Memory B cell (primary cell): ENCODE measurements at regions not wholly inside any gene's neighbourhood (a gene's known extent, or its start where the extent isn't known, plus 50 kb on each side); places are given as distances from the start of the nearest gene placed in this dataset.

Source experiments
- ATAC-seq: fragments of 150-1000 bp; cut with Tn5 transposase; 2 replicates; pipeline ENCODE4 v1.10.0; 2021; ENCODE audit warnings: low read depth, mild to moderate bottlenecking, moderate library complexity
- DNase-seq, 2 donors: peaks; one replicate each; pipeline ENCODE4 v3.0.0; 2022; ENCODE audit warnings: low spot score in 2 of 2
- H3K27ac Mint-ChIP-seq: one replicate; pipeline ENCODE4 v1.8.0; 2022; ENCODE audit warnings: mild to moderate bottlenecking, moderate library complexity, mixed read lengths
- H3K27me3 Mint-ChIP-seq: one replicate; pipeline ENCODE4 v1.8.0; 2022; ENCODE audit warnings: mixed read lengths
- H3K36me3 Mint-ChIP-seq: one replicate; pipeline ENCODE4 v1.8.0; 2022; ENCODE audit warnings: mild to moderate bottlenecking, mixed read lengths
- H3K4me1 Mint-ChIP-seq: one replicate; pipeline ENCODE4 v1.8.0; 2022; ENCODE audit warnings: mixed read lengths
- H3K4me3 Mint-ChIP-seq: one replicate; pipeline ENCODE4 v1.8.0; 2022; ENCODE audit warnings: mild to moderate bottlenecking, moderate library complexity, mixed read lengths
- H3K9me3 Mint-ChIP-seq: one replicate; pipeline ENCODE4 v1.8.0; 2022; ENCODE audit warnings: mixed read lengths

DNA sequence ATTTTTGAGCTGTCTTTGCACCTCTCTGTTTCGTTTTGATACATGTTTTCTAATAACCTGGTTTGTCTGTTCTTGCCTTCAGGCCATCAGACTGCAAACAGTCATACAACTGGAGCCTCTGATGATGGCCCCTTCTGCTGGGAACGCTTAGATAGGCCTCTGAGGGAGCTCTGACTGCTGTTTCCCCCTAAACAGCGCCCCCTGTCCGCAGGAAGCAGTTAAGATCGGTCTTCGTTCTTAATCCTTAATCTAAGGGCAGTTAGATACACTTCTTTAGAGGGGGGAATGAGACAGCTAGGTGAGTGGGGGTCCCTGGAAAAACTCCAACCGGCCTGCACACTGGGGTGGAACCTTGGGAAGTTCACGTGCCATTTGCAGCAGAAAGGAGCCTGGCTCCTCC, 1338.8 kb upstream of the SEL1L start:
- H3K36me3 Mint-ChIP-seq, result no peaks in the 10 kb centered on the region
- ATAC-seq, result no peak
- no peaks in the 10 kb centered on the region for H3K27me3 Mint-ChIP-seq
- no peak overlapping the region for H3K4me3 Mint-ChIP-seq
- no peak for DNase-seq
- peaks cover 1% of the 10 kb centered on the region for H3K9me3 Mint-ChIP-seq
- no peaks in the 10 kb centered on the region for H3K4me1 Mint-ChIP-seq
- no peak overlapping the region for H3K27ac Mint-ChIP-seq

DNA sequence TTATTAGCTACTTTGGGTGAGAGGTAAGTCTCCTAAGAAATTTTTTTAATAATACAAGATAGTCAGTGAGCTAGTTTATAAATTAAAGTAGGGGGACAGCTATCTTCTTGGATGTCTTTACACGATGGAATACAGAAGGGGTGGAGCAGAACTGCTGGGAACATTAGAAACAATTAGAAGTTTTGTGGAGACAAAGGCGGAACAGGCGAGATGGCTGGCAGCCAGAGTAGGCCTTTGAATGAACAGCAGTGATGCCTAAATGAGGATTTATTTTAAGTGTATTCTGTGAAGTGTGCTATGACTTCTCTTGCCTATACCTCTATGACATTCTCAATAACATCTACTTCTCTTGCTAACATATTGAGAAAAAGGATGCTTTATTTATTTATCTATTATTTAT, 1345.3 kb upstream of the SEL1L start:
- Mint-ChIP-seq H3K9me3 (peaks cover 7% of the 10 kb centered on the region), H3K36me3 (no peaks in the 10 kb centered on the region)

DNA sequence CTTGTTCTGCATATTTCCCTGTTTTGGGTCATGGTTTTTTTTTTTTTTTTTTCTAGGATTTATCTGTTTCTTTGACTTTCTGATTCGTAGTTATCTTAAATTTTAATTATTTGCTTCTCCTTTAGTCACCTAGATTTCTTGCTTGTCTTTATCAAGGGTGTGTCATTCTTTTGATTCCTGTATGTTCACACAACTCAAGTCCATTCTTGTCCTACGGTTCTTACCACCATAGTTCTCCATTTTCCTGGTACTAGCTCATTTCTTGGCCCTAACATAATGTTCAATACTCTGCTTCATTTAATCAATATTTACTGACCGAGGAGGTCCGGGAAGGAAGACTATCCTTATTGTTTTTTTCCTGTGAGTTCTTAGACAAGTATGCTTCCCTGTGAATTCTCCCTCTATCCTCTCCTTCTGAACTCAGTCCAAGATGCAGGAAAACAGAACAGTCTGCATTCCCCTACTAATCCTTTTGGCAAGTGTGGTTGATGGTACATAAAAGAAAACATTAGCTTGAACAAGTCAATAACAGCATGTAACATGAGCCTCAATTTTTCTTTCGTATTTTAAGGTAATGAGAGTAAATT, 1346.4 kb upstream of the SEL1L start:
- Mint-ChIP-seq H3K27me3 (no peaks in the 10 kb centered on the region), H3K4me1 (no peaks in the 10 kb centered on the region), H3K9me3 (peaks cover 7% of the 10 kb centered on the region), H3K36me3 (no peaks in the 10 kb centered on the region), H3K4me3 (no peak overlapping the region), H3K27ac (no peak overlapping the region)
- ATAC-seq (no peak), DNase-seq (no peak)

More for the DNA sequence above, 1345.3 kb upstream of the SEL1L start:
- no peak for ATAC-seq
- H3K4me1 Mint-ChIP-seq, result no peaks in the 10 kb centered on the region
- no peak overlapping the region for H3K4me3 Mint-ChIP-seq
- no peak for DNase-seq
- H3K27ac Mint-ChIP-seq, result no peak overlapping the region
- no peaks in the 10 kb centered on the region for H3K27me3 Mint-ChIP-seq

DNA sequence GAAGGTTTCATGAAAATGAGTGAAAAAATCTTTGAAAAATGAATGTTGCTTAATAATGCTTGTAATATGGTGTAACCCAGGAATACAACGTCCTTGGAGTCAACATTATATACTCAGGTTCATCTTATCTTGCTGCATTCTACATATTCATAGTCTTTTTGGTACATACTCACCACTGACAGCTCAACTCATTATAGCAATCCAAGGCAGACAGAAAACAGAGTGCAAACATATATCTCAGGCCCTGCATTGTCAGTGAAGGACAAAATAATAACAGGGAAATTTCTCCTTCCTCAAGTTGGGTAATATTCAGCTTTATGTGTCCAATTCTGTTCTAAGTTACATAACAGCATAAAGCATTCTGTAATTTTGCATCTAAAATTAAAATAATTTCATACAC, 1353.0 kb upstream of the SEL1L start:
- DNase-seq (no peak), ATAC-seq (no peak)
- Mint-ChIP-seq H3K36me3 (no peaks in the 10 kb centered on the region), H3K4me1 (no peaks in the 10 kb centered on the region), H3K27me3 (no peaks in the 10 kb centered on the region), H3K9me3 (peaks cover 14% of the 10 kb centered on the region), H3K4me3 (no peak overlapping the region), H3K27ac (no peak overlapping the region)

DNA sequence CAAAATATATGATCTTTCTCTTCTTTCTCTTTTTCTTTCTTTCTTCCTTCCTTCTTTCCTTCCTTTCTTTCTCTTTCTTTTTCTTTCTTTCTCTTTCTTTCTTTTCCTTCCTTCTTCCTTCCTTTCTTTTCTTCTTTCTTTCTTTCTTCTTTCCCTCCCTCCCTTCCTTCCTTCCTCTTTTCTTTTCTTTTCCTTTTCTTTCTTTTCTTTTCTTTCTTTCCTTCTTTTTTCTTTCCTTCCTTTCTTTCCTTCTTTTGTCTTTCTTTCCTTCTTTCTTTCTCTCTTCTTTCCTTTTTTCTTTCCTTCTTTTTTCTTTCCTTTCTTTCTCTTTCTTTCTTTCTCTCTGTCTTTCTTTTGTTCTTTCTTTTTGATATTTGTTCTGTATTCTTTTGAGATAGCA, 1356.0 kb upstream of the SEL1L start:
- Mint-ChIP-seq H3K4me1 (no peaks in the 10 kb centered on the region), H3K36me3 (no peaks in the 10 kb centered on the region), H3K27me3 (no peaks in the 10 kb centered on the region), H3K9me3 (peaks cover 9% of the 10 kb centered on the region), H3K4me3 (no peak overlapping the region), H3K27ac (no peak overlapping the region)
- ATAC-seq (no peak), DNase-seq (no peak)

DNA sequence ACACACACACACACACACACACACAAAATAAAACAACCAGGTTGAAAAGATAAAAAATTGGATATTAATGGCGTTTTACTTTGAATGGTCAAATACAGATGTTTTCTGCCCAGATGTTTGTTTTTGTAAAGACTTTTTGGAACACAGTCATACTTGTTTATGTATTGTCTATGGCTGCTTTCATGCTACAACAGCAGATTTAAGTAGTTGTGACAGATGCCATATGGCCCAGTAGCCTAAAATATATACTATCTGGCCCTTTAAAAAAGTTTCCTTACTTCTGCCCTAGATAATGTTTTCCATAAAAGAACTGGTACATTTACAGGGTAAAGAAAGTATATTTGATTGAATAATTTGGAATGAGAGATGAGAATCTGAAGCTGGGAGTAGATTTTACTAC, 1362.8 kb upstream of the SEL1L start:
- Mint-ChIP-seq H3K27ac (no peak overlapping the region), H3K4me1 (no peaks in the 10 kb centered on the region), H3K36me3 (no peaks in the 10 kb centered on the region), H3K27me3 (no peaks in the 10 kb centered on the region), H3K4me3 (no peak overlapping the region), H3K9me3 (no peaks in the 10 kb centered on the region)
- no peak for ATAC-seq
- no peak for DNase-seq

DNA sequence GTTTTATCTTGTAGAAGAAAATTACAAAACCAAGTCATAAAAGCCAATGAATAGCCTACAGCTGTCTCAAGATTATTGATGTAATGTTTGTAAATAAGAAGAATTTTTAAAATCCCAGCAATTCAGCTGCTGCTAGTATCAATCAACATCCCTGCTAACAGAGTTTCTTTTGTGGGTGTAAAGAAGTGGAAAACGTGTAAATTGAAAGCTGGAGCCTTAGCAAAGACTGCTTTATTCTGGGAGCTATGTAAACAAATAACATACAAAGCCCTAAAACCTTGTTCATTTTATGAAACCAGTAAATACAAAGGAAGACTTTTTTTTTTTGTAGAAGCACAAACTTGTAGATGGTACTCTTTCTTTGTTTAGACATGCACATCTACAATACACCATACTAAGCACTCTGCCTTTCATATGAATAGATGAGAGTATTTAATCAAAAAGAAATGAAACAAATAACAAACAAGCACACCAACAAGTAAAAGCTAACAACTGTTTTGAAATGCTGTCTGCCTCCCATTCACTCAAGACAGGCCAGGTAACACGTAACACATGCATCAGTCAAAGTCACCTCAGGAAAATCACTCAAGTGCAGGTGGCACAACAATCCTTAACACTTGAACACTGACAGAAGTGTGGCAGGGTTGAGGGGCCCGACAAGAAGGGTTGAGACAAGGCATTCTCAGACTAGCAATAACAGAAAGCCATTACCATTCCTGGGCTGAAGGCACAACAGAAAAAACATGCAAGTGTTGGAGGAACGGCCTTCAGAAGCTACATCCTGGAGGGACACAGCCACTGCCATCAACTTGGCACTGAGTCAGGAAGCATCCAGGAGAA, 1364.0 kb upstream of the SEL1L start:
- ATAC-seq, result no peak
- H3K4me3 Mint-ChIP-seq, result no peak overlapping the region
- H3K27ac Mint-ChIP-seq, result no peak overlapping the region

DNA sequence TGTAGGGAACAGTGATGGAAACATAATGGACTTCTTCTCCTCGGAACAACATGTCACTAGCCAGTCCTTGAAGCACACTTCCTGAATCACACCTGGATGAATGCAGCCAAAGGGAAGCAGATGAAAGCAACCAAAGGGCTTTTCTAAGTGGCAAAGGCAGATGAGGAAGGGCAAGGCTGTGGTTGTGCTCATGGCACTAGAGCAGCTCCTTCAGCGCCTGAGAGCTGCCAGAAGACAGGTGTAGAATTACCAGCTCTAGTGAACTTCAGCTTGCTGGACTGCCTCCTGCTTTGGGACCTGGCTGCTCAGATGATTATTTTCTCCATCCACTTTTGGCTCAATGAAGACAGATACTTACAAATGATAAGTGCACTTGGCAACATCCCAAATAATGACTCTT, 1372.1 kb upstream of the SEL1L start:
- no peaks in the 10 kb centered on the region for H3K36me3 Mint-ChIP-seq
- no peaks in the 10 kb centered on the region for H3K27me3 Mint-ChIP-seq
- no peak for DNase-seq
- ATAC-seq, result no peak
- no peak overlapping the region for H3K27ac Mint-ChIP-seq
- H3K4me3 Mint-ChIP-seq, result no peak overlapping the region
- no peaks in the 10 kb centered on the region for H3K4me1 Mint-ChIP-seq
- peaks cover 21% of the 10 kb centered on the region for H3K9me3 Mint-ChIP-seq

More for the DNA sequence above, 1364.0 kb upstream of the SEL1L start:
- H3K9me3 Mint-ChIP-seq, result peaks cover 5% of the 10 kb centered on the region
- no peaks in the 10 kb centered on the region for H3K4me1 Mint-ChIP-seq
- H3K36me3 Mint-ChIP-seq, result no peaks in the 10 kb centered on the region
- DNase-seq, result no peak
- no peaks in the 10 kb centered on the region for H3K27me3 Mint-ChIP-seq

DNA sequence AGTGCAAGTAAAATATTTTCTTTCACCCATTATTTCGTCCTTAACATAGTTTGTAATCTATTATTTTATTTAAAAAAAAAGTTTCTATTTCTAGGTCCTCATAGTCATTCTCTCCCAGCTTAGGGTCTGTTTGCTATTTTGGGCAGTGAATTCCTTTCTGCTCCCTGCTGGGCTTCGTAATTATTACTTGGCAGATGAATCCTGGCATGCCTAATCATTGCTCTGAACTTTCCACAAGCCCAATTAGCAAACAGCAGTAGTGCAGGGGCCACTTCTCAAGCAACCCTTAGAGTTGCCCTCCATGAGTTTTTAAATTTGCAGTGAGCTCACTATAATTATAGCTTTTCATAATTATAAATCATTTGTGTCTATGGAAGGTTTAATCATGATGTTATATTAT, 1378.3 kb upstream of the SEL1L start:
- ATAC-seq (no peak), DNase-seq (no peak)
- H3K27ac Mint-ChIP-seq, result no peak overlapping the region
- no peak overlapping the region for H3K4me3 Mint-ChIP-seq
- no peaks in the 10 kb centered on the region for H3K36me3 Mint-ChIP-seq
- no peaks in the 10 kb centered on the region for H3K27me3 Mint-ChIP-seq
- peaks cover 10% of the 10 kb centered on the region for H3K9me3 Mint-ChIP-seq
- no peaks in the 10 kb centered on the region for H3K4me1 Mint-ChIP-seq

DNA sequence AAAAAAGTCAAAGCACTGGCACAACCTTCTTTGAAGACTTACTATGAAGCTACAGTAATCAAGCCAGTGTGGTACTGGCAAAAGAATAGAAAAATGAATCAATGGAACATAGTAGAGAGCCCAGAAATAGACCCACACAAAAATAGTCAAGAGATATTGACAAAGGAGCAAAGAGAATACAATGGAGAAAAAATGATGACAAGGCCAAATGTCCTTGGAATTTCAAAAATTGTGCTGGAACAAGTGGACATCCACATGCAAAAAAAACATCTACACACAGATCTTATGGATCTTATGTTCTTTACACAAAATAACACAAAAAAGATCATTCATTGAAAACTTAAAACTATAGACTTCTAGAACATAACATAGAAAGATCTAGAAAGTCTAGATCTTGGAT, 1379.7 kb upstream of the SEL1L start:
- no peak for DNase-seq
- Mint-ChIP-seq H3K27me3 (no peaks in the 10 kb centered on the region), H3K4me1 (no peaks in the 10 kb centered on the region), H3K9me3 (peaks cover 8% of the 10 kb centered on the region), H3K4me3 (no peak overlapping the region), H3K27ac (no peak overlapping the region), H3K36me3 (no peaks in the 10 kb centered on the region)
- ATAC-seq, result no peak

DNA sequence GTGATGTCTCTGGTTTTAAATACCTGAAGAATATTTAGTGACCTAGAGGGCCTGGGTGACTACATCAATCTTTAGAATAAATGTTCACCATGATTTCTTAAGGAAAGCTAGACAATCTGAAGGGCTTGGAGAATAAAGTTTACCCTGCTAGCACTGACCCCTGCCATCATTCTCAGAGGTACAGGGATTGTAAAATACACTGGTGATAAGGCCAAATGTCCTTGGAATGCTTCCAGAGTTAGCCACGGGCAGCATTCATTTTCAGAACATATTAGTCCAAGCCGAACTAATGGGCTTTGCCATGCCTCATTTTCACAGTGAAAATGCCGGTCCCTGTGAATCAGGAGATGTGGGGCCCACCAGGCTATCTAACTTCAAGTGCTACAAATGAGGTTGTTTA, 1381.7 kb upstream of the SEL1L start:
- H3K27me3 Mint-ChIP-seq, result no peaks in the 10 kb centered on the region
- H3K36me3 Mint-ChIP-seq, result no peaks in the 10 kb centered on the region
- DNase-seq (no peak), ATAC-seq (no peak)
- peaks cover 8% of the 10 kb centered on the region for H3K9me3 Mint-ChIP-seq
- H3K4me1 Mint-ChIP-seq, result no peaks in the 10 kb centered on the region
- no peak overlapping the region for H3K27ac Mint-ChIP-seq
- no peak overlapping the region for H3K4me3 Mint-ChIP-seq

DNA sequence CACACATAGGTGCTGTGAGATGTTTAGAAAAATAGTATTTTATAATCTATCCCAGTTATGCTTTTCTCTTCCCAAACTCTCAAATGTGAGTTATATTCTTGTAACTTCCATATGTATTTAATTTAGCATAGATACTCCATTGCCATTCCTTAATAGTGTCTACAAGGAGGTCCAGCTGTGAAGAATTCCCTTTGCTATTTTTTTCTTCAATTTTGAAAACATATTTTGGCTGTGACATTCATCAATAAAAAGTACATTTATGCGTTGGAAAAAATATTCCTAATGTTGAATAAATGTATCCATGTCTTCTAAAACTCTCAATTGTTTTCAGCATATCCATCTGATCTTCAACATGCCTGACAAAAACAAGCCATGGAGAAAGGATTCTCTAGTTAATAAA, 1402.0 kb upstream of the SEL1L start:
- H3K4me1 Mint-ChIP-seq, result no peaks in the 10 kb centered on the region
- H3K9me3 Mint-ChIP-seq, result peaks cover 5% of the 10 kb centered on the region
- no peak overlapping the region for H3K4me3 Mint-ChIP-seq
- DNase-seq (no peak), ATAC-seq (no peak)
- H3K27ac Mint-ChIP-seq, result no peak overlapping the region
- H3K36me3 Mint-ChIP-seq, result no peaks in the 10 kb centered on the region
- no peaks in the 10 kb centered on the region for H3K27me3 Mint-ChIP-seq

DNA sequence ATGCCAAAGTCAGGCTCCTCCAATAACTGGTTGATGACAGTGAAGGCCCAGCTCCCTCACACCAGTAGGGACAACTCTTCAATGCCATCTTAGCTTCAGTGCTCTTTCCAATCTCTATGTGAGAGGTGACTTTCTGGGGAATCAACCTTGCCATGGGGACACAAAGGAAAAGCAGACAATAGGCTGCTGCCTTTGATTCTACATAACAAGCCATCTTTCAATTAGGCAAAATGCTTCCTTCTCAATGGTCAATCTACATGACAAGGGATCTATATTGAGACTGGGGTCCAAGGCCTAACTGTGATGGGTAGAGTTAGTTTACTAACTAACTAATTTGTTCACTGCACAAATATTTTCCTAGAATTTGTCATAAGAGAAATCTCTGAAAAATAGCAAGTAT, 1417.5 kb upstream of the SEL1L start:
- peaks cover 4% of the 10 kb centered on the region for H3K9me3 Mint-ChIP-seq
- H3K36me3 Mint-ChIP-seq, result no peaks in the 10 kb centered on the region
- no peak overlapping the region for H3K27ac Mint-ChIP-seq

DNA sequence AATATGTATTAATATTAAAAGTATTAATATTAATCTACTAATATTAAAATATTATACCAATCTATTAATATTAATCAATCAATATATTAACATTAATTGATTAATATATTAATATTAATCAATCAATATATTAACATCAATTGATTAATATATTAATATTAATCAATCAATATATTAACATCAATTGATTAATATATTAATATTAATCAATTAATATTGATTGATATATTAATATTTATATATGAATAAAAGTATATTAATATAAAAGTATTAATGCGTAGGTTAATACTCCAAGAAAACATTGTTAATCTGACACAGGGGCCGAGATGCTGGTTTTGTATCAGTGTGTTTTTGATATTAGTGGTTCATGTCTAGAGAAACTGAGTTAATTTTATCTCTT, 1430.1 kb upstream of the SEL1L start:
- Mint-ChIP-seq H3K9me3 (no peaks in the 10 kb centered on the region), H3K4me1 (no peaks in the 10 kb centered on the region), H3K4me3 (no peak overlapping the region), H3K36me3 (no peaks in the 10 kb centered on the region), H3K27me3 (no peaks in the 10 kb centered on the region), H3K27ac (no peak overlapping the region)
- DNase-seq, result no peak
- no peak for ATAC-seq

More for the DNA sequence above, 1417.5 kb upstream of the SEL1L start:
- ATAC-seq, result no peak
- H3K27me3 Mint-ChIP-seq, result no peaks in the 10 kb centered on the region
- H3K4me3 Mint-ChIP-seq, result no peak overlapping the region
- no peak for DNase-seq
- no peaks in the 10 kb centered on the region for H3K4me1 Mint-ChIP-seq
